Inflammatory macrophage (primary cell): ENCODE measurements at regions not wholly inside any gene's neighbourhood (a gene's known extent, or its start where the extent isn't known, plus 50 kb on each side); places are given as distances from the start of the nearest gene placed in this dataset.
"Not testable (repeated sequence)": the region's sequence is repeated elsewhere in the genome, so short reads cannot be mapped to it uniquely, and the experiment has no call there.

Experiments
- DNase-seq, 2 donors: peaks; one replicate each; pipeline ENCODE4 v3.0.0-alpha.2; 2020 to 2022

DNA sequence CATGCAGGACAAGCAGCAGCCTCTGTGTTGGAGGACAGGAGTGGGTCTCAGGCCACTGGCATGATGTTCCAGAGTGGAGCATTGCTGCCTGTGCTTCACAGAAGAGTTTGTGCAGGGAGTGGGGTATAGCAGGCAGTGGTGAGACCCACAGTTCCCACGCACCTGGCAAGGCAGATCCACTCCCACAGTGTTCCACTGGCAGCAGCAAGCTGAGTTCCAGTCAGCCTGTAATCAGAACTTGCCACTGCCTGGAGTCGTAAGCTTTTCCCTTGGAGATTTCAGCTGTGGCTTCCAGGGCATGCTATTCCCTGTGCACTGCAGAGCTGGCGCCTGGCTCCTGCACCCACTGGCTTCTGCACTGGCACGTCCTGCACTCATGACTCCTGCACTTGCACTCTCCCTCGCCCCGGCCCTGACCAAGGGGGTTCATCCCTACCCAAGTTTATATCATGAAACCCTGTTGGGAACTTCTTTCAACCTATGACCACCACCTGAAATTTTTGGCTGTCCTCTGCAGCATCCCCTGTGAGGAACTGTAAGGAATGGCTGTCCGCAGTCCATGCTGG, 1144.3 kb downstream of the RAPGEF2 start:
- DNase-seq, result no peak

DNA sequence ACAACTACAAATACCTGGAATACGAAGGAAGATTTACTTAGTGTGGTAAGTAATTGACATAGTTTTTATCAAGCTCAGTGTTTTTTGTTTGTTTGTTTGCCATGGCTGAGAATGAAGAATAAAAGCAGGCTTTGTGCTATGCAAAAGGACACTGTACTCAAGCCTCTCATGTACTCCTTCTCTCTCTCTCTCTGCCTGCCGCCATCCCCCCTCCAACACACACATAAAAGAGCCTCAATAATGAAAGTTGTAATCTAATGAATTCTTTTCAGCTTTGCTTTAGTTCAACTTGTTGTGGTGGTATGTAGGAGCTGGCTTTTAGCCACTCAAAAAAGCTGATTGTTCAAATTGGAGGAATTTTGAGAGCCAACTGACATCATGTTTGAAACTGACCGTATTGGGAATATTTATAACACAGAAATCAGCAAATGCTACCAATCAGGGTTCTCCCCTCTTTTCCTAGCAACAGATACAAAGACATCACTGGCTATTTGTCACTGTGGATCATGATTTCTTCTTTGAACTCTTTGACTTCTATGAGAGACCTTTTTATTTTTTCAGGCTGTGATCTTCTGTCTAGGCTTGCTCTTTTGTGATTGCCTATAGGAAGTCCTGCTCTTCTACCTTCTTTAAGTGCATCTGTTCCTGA, 1148.8 kb downstream of the RAPGEF2 start:
- no peak for DNase-seq

- DNase-seq, result no peak
Measured at GRCh38 chr4:160257318-160257717, 1154.4 kb downstream of the RAPGEF2 start.

DNA sequence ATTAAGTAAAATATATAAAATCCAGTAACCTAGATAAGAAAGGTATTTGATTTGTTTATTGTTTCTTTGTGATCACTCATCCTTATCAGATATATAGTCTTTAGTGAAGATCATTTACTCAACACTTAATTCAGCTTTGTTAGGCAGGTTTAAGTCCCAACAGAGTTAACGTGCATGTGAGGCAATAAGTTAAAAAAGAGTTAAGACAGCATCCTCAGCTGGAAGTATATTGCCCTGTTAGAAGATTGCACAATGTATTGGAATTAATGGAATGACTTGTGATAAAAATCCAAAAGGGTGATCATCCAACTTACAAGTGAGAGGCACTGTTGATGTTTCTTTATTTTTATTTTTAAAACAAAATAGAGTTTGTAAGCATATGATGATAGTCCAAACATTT, 1162.1 kb downstream of the RAPGEF2 start:
- no peak for DNase-seq

GRCh38 chr4:160265836-160266235, 1163.0 kb downstream of the RAPGEF2 start:
- DNase-seq, result no peak

DNA sequence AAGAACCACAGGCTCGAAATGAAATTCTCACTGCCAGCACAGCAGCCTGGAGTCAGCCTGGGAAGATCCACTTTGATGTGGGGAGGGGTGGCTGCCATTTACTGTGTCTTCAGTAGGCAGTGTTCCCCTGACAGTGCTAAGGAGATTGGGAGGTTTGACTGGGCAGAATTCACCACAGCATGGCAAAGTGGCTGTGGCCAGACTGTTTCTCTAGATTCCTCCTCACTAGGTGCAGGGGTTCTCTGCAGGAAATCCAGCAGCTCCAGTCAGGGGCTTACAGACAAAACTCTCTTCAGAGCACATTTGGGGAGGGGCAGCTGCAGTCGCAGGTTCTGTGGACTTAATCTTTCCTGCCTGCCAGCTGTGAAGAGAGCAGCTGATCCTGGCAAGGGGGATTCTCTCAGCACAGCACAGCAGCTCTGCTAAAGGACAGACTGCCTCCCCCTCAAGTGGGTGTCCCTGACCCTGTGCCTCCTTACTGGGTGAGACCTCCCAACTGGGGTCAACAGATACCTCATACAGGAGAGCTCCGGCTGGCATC, 1174.0 kb downstream of the RAPGEF2 start:
- no peak for DNase-seq

DNA sequence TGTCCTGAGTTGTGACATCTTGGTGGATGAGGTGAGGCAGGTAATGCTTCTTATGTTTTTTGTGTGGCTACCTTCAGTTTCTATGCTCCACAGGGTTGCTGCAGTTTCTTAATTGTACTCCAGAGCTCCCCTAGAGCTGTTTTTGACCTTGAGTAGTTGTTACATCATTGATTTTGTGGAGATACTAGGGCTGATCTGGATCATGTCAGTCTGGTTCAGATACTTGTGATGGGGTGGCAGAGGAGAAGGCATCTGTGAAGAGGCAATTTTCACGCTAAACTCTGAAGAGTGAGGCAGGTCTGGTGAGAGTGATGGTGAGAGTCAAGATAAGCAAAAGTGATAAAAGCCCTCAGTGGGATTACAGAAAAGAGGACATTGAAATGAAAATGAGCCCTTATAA, 1180.2 kb downstream of the RAPGEF2 start:
- DNase-seq, result no peak

GRCh38 chr4:160284516-160284915, 1181.6 kb downstream of the RAPGEF2 start:
- no peak for DNase-seq

DNA sequence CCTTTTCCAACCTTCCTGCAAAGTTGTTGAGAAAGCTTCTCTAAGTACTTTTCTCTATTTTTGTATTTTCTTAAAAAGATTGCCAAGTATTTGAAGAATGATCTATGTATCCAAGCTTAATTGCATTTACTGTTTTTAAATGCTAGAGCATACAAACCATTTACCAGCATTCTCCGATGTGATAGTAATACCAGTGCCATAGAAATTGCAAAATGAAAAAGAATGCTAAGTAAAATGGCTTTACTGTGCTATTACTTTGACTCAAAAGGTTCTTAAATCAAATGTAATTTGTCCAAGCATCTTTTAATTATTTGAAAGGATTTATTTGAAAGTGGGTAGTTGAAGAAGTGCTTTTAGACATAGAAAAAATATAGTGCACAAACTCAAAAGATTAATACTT, 1183.2 kb downstream of the RAPGEF2 start:
- no peak for DNase-seq

DNA sequence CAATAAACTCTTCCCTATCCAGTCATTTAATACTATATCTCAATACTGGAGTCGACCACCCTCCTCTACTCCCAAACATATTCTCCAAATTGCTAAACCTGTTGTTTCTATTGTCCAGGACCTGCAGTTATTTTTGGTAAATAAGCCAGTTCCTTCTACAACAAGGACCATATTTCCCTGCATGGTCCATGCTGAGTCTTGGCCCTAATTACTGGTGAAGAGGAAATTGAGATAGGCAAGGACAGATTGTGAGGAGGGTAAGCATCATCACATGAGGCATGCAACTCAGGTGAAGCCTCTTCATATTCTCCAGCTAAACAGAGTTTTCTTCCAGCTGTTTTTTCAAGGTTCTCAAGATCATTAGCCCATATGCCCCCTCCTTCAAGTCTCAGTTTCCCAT, 1193.6 kb downstream of the RAPGEF2 start:
- DNase-seq, result no peak

GRCh38 chr4:160299177-160299576, 1196.3 kb downstream of the RAPGEF2 start:
- no peak for DNase-seq

DNA sequence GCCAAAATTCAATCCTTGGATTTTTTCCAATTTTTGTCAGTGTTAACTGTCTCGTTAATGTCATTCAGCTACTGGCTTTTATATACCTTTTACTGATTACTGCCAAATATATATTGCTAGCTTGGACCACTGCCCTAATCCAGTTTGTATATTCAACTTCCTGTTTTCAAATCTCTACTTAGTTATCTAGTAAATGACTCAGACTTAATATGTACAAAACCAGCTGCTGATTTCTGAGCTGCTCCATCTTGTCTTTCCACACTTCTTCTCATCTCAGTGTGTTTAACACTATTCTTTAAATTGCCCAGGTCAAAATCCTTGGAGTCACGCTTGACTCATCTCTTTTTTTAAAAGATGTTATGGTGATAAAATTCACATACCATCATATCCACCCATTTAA, 1196.7 kb downstream of the RAPGEF2 start:
- no peak for DNase-seq

DNA sequence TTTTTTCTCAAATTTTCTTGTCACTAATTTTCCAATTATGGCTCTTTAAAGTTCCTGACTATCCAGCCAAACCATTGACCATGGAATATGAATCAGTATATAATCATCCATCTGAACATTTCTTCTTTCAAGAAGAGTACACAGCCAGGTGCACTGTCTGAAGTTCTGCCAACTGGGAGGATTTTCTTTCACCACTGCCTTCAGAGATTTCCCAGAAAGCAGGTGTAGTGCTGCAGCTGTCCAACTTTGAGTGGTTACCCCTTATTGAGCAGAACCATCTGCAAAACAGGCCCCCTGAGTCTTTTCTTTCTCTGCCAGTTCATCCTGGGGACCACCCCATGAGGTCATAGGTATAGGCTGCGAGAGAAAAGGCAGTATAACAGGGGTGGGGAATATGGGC, 1213.2 kb downstream of the RAPGEF2 start:
- no peak for DNase-seq

- no peak for DNase-seq
Measured at GRCh38 chr4:160318567-160319220, 1215.8 kb downstream of the RAPGEF2 start.

GRCh38 chr4:160319221-160319867, 1216.5 kb downstream of the RAPGEF2 start:
- no peak for DNase-seq

DNA sequence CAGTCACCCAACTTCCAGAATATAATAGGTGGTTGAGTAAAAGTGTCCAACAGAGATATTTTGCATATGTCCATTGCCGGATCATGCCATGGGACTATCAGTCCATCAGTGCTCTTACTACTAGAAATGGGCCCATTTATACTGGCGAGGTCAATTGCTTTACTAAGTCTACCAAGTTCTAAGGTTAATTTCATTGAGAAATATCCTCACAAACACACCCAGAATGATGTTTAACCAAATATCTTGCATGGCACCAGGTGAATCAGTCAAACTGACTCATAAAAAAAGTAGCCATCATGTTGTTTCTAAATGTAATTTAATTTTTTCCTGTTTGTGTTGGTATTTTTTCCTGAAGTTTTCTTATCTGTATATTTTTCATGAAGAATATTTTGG, 1217.0 kb downstream of the RAPGEF2 start:
- no peak for DNase-seq

GRCh38 chr4:160326110-160326509, 1223.2 kb downstream of the RAPGEF2 start:
- no peak for DNase-seq

DNA sequence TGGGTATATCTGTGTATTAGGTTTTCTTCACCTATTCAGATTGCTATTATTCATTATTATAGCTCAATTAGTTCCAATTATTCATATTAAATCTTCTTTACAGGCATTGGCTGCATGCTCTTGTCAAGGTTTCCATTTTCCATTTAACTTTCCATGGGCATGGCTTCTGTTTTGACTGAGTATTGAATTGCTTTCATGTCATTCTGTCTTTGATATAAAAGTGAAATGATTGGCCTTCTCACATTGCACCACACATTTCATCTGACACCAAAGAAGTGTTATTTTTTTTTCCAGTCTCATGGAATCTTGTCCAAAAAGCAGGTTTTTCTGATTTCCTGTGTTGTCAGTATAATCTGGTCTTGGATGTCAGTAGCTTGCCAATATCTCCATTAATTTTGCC, 1244.3 kb downstream of the RAPGEF2 start:
- DNase-seq, result no peak

- no peak for DNase-seq
Measured at GRCh38 chr4:160350944-160351343, 1248.1 kb downstream of the RAPGEF2 start.

- DNase-seq, result no peak
Measured at GRCh38 chr4:160352637-160353036, 1249.8 kb downstream of the RAPGEF2 start.

DNA sequence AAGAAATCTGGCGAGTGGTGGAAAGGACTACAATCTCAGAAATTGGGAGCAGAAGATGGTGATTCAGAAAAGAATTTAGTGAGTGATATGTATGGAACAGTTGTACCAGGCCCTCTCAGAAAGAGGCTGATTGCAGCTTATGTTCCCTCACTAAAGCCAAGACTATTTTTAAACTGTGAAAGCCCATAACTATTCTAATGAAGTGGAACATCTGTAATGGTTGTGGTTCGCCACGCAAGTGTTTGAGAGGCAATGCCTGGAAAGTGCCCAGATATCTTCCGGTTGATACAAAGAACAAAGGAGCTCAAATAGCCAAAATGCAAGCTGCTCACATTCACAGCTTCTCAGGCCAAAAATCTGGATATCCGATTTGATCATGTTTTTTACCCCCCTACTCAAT, 1250.7 kb downstream of the RAPGEF2 start:
- no peak for DNase-seq

GRCh38 chr4:160362478-160362877, 1259.6 kb downstream of the RAPGEF2 start:
- no peak for DNase-seq

DNA sequence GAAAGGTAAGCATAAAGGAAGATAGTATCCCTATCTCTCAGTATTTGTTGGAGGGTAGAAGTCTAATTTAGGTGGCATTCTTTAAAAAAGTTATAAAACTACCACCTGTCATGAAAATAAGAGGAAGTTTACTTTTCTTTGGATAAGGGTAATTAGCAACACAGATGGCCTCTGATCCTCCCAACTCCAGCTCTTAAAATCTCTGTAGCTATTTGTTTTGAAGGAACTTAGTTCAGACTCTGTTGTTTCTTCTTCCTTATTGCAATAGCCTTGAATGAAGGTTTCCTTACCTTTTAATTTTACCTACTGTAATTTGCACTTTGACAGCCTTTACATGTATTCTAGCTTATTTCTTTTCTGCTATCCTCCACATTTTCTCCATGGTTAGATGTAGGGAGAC, 1261.3 kb downstream of the RAPGEF2 start:
- no peak for DNase-seq

DNA sequence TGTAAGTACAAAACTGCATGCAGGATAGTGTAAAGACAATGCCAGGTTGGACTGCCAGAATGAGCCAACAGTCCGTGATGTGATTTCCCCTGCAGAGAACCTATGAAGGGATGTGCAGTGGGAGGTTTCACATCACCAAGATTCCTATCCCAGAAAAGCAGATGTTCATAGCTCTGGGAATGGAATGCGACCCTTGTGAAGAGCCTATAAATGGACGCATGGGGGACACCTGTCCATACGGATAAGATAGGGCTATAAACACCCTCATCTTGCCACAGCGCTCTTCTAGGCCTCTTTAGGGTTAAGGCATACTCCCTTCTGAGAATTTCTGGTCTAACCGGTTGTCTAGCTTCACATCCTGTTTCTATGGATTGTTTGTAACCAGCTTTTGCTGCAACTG, 1261.8 kb downstream of the RAPGEF2 start:
- not testable (repeated sequence) for DNase-seq
